ENCODE measurements at regions not wholly inside any gene's neighbourhood (a gene's known extent, or its start where the extent isn't known, plus 50 kb on each side); places are given as distances from the start of the nearest gene placed in this dataset.

DNA sequence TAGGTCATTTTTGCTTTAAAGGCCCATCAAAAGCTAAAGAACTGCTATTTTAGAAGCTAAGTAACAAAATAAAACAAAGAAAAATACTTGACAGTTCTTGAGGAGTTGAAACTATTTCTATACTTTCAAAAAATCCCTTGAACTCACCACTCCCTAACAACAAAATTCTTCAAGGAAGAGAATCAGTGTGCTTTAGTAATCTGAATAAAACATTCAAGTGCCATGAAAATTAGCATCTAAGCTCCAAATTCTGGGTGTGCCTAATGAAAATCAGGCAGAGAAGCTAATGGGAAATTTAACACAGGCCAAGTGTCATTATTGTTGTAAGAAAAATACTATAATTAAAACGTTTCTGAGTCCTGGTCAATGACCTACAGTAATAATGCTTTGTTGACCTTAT, 456.3 kb downstream of the ZEB2 start:
- no peak for DNase-seq

DNA sequence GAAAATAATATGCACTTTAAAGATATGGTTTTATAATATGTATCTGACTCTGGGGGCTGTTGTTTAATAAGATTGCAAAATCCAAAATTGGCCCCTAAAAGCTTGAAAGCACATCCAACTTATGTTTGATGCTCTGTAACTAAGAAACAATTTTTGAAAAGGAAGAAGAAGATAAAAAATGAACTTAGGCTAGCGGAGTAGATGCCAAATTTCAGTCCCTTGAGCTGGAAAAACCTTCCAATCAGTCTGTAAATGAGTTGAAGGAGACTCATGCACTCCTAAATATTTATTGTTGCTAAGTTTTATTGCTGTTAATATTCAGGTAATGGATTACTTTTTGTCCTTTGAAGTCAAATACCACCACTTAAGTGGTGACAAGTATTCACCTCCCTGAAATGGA, 465.0 kb downstream of the ZEB2 start:
- DNase-seq, result no peak

DNA sequence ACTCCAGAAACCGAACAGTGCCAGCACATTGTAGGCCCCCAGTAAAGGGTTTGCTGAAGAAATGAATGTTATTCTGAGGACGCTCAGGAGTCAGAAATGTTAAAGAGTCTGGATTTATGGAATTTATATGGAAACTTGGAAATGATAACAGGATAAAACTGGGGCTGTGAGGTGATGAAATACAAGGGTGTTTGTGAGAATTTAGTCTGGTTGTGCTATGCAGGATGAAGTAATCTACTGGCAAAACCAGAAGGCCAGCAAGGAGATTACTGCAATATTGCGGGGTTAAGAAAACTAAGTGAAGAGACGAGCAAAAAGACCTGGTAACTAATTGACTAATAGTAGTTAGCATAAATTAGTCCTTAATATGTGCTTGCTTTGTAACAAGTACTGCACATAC, 467.8 kb downstream of the ZEB2 start:
- DNase-seq, result no peak

DNA sequence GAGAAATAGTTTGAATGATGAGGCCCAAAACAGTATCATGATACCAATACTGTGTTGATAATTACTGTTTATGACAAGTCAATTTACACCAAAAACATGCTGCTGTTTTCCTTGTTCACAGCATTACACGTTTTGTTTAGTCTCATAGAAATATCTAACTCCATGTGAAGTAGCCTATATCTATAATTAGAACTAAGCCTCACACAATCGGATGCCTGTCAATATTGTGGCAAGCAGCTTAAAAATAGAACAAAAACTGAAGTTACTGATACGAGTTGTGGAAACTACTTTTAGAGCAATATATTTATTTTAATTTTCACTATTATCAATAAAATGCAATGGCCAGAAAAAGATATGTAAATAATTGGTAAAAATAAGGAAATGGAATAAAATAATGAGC, 470.8 kb downstream of the ZEB2 start:
- no peak for DNase-seq

DNA sequence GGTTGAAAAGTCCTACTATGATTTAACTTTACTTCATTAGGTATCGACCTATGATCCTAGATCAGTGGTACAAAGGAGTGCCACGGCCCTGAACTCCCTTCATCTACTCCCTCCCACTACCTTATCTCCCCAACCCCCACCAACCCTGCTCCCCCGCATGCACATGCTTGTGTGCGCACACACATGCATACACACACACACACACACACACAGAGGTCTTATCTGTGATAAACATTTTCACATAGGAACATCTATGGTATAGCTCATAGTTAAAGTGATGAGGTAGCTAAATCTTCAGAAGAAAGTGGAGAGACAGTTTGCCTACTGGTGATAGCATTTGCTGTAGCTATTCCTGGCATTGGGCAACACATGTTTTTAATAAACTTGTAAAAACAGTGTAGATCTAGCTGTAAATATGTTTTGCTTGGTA, 471.3 kb downstream of the ZEB2 start:
- no peak for DNase-seq

DNA sequence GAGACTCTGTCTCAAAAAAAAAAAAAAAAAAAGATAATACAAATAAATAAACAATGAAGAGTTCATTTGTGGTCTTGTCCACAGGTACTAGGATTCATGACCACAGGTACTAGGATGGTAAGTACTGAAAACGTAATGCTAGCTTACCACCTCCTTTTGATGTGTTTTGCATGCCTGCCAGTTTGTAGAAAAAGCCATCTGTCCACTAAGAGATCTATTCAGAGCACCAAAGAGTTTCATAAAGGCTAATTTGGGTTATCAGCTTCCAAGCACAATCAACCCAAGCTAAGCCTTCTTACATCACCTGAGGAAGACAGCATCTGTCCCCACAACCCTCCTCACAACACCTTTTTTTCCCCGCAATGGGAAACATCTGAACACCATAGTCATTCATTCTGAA, 477.2 kb downstream of the ZEB2 start:
- DNase-seq, result no peak

DNA sequence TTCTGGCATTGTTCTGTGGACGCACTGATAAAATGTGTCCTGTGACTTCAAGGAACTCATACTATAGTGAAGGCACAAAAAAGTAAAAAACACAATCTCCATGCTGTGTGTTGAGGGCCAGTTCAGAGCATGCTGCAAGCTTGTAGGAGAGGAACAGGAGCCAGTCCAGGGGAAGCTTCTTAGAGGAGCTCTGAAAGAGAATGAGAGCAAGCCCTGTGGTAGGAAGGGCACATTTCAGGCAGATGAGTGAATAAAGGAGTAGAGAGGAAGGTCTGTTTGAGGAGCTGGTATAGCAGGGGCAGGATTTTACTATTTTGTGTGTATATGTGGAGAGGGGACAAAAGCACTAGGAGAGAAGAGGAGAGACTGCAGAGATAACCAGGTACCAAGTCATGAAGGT, 478.3 kb downstream of the ZEB2 start:
- DNase-seq, result no peak

DNA sequence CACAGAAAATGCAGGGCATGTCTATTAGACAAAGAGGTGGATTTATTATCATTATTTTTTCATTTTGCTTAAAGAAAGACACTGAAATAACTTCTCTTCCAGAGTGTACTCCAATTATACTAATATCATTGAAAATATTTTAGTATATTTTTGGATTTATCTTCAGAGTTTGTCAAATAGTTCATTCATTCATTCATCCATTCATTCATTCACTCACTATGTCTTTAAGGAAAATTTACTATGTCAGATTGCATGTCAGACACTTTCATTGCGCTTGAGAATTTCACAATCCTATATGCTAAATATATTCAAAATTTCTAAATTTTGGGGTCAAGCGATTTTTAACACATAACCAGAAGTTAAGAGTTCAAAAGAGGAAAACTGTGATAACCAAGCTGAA, 479.1 kb downstream of the ZEB2 start:
- no peak for DNase-seq

DNA sequence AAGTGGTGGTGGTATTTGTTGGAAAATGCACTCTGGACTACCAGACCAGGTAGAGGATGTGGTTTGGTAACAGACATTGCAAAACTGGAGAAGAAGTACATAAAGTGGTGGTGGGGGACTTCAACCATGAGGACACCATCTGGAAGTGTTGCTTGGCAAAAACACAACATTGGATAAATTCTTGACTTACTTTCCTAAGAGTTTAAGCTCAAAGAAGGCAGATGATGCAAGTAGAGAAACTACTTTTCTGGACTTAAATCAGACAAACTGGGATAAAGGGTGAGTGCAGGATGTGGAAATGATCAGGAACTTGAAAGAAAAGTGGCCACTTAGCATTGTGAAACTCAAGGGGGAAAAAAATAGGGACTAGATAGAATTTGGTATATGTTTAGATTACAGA, 487.4 kb downstream of the ZEB2 start:
- DNase-seq, result no peak

DNA sequence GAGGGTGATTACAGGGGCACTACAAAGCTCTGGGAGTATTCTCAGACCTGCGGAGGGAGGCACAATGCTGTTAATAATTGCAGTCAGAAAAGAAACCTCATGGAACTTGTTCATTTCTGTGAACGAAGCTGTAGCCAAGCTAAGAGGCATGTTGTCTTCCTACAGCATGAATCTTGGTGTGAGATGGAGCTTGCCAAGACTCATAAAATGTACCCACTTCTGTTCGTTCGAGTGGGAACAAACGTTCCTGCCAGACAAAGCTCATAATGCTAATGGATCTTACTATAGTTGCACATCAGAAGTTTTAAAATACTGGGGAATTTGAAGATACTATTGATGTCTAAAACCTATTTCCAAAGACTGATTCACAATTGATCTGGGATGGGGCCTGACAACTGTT, 489.1 kb downstream of the ZEB2 start:
- DNase-seq, result no peak

DNA sequence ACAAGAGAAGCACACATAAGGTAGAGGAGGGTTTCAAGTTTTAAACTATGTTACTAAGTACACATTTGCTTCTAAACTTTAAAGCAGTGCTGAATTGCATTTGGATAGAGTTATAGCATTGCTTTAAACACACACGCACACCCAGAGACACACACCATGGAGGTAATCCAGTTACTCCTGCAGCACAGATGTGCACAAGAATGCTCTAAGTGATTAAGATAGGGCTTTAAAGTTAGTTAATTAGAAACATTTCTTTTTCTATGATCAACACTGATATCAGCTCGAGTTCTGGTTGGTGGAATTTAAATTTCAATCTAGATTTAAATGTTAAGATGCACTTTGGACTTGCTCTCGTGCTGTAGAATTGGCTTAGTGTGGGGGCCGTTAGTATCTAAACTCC, 492.3 kb downstream of the ZEB2 start:
- DNase-seq, result no peak

DNA sequence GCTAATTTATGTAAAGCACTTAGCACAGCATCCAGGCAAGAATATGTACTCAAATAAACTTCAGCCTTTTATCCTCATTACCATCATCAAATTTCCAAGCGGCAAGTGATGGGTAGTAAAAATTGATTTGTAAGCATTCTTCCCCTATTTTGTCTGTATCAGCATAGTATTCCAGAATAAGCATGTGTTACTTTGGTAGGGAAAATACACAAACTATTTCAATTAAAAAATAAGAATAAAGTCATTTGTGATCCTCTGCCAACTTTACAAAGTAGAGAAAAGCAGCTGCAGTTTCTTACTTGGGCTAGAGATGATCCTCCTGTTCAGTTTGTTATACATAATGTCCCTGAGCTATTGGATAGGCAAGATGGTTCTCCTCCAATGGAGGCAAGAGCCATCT, 493.2 kb downstream of the ZEB2 start:
- DNase-seq, result no peak

DNA sequence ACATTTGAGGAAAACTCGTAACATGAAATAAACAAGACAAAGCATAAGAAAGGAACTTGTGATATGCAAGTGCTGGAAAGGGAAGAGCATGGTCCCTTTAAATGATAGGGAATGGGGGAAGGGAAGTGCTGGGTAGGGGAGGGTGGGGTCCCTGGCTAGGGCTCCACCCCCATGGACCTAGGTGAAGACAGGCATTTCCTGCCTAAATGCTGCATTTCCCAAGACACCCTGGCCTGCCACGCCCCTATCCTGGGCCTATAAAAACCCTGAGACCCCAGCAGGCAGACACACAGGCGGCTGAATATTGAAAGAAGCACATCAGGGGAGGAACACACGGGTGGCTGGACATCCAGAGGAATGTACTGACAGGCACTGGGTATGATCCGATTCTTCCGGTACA, 499.9 kb downstream of the ZEB2 start:
- DNase-seq, result no peak

DNA sequence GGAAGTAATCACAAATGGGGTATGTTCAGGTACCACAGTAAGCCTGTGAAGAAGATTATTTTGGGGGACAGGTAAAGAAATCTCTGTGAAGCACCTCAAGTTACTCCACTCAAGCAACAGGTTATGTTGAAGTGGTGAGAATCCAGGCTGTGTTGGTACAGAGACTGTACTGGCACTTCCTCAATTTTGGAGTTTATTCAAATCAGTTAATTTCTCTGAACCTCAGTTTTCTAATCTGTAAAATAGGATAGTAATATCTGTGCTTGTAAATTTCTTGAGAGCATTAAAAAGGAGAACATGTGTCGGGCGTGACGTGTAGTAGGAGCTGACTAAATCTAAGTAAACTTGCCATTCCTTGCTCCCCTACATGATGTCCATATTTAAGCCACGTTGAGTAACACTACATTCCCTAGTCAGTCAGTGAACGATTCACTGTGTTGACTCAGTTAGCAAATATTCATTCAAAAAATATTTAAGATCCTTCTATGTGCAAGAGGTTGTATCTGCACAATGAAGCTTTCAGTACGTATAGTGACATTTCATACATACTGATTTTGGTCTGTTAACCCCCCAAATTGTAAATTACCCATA, 504.2 kb downstream of the ZEB2 start:
- DNase-seq, result no peak

DNA sequence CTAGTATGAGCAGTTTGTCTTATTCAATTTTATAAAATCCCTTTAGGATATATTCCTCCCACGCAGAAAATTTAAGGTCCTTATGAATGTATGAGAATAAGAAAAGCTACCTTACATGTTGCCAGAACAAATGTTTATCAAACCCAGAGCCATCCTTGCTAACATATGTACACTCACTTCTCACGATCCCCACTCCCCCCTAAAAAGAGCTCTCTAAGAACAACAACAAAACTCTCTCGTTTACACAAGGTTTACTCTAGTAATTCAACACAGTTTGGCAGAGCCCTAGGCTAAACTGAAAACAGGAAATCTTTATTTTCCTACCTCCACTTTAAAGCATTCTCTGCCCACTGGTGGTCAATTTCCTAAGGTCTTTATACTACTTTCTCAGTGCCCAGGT, 504.9 kb downstream of the ZEB2 start:
- DNase-seq, result no peak

DNA sequence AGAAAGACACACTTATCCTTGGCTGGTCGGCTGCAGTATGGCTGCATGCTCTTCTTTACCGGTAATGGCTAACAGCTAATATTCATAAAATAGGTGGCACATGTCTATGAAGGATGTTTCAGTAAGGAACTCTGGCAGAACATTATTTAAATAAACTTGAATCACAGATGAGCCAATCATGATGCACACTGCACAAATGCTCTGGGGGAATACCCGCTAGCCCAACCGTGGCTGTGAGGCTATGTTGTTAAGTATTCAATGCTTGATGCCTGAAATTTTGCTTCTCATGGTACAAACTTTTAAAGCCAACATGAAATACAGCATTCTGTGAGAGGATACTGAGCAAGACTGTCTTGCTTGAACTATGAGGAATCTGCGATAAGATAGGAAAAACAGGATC, 505.8 kb downstream of the ZEB2 start:
- DNase-seq, result no peak

DNA sequence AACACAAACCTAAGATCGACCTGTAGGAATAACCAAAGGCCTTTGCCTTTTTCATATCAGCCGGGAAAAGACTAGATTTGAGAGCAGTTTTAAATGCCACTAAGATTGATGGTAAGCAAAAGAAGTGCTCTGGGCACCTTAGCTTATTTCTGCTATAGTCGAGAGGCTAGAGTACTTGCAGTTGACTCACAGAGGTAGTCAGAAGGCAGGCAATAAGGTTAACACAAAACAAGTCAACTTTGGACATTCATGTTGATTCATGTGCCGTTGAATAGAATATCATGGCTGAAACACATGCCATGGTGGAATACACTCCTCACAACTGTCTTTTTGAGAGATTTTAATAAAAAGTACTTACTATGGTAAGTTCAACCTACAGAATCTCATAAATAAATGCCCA, 507.6 kb downstream of the ZEB2 start:
- DNase-seq, result no peak

DNA sequence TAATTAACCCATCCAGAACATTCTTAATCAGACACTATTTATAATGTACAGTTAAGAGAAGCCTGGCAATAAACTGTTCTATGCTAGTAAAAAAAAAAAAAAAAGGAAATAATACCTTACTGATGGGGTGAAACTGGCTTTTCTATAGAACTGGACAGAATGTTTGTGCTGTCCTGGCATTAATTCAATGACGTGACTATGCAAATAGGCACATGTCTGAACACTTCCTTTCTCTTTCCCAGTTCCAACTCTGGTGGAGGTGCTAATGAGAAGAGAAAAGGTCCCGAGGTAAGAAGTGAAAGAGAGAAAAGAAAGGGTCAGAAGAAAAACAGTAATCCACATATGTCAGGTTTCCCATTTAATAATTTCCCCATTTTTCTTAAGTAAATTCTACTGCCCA, 508.4 kb downstream of the ZEB2 start:
- no peak for DNase-seq

DNA sequence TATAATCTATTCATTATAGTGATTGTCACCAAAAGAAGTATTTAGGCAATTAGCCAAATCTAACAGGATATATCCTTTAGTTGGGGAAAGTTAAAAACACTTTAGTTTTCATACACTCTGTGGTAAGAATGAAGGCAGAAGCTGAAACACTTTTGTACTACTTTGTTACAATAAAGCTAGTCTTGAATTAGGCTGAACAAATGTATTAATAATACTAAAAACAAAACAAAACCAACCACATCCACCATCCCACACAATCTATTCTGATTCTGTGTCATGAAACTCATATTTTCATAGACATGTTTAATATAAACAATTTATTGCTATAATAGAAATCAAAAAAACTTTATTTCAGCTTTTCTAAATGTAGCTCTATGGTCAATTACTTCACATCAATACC, 508.8 kb downstream of the ZEB2 start:
- no peak for DNase-seq

DNA sequence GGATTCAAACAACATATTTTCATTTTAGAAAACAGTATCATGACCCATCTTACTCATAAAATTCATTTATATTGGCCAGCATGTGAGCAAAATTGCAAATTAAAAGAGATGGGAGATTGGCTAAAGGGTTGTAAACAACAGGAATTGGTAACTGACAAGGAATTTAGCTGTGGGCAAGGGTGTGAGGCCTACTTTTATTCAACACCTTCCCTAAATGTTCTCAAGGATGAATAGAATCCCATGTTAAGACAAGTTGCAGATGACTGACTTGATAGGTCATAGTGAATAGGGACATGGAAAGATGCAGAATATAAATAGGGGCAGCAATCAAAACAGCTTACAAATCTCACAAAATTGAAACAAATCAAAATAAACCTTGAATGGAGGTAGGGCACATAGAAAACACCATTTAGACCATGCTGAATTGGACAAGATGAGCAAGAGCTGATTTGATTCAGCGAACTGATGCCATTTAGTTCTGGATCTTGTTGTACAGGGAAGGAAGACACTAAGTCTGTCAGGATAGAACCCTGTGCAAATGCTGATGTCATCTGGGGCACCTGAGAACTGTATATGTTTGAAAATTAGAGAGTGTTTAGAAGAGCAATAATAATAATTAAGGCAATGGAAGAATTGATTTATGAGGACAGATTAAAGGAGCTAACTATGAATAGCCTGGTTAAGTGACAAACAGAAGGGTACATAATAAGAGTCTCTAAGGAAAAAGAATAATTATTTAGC, 509.7 kb downstream of the ZEB2 start:
- DNase-seq, result no peak

DNA sequence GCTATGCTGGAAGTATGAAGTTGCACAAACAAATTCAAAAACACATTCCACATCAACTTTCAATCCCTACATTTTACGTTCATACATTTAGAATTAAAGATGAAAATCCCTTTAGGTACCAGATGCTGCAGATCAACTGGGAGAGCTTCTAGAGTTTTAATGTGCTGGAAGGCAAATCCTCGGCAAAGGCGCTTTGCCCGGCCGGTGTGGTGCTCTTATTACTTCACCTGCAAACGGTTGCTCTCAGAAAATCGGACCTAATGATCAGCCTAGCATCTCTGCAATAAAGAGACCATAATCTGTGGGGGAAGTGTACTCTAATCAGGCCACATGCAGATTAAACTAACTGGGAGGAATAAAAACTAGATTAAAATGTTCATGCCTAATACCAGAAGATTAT, 513.8 kb downstream of the ZEB2 start:
- no peak for DNase-seq

DNA sequence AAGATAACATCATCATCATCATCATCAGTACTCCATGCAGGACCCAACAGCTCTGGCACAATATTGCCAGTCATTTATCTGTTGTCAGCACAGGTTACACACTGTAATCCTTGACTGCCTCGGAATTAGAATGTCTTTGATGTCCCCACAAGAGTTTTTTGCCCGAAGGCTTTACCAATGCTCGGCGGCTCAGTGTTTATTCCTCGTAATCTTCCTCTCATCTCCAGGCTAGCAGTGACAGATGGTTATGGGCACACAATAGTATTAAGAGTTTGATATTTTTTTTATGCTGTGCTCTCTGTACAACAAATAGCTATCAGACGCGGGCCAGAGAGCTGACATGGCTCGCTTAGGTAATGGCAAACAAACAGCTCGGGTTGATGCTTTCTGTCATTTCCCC, 515.2 kb downstream of the ZEB2 start:
- no peak for DNase-seq

DNA sequence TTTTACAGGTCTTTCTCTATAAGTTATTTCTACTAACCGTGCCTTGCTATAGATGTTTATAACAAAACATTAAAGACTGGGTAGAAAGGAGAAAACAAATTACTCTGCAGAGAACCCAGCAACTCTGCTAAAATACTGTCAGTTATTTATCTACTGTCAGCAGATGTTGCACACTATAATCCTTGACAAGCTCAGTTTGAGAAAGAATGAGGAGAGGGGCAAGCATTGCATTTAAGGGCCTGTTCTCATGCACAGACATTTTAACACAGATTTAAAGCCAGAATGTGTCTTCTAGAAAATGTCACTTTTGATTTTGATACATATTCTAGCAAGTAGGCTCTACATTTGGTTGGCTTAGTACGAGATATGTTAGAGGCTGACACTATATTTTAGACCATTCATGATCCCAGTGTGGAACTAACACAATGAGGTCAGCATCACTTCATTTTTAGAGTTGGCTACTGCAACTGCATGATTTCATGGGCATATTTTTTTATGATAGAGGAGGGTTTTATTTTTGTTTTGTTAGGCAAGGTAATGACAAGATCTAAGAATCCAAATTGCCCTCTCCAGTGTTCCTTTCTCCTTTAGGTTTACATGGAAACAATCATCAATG, 516.4 kb downstream of the ZEB2 start:
- no peak for DNase-seq

DNA sequence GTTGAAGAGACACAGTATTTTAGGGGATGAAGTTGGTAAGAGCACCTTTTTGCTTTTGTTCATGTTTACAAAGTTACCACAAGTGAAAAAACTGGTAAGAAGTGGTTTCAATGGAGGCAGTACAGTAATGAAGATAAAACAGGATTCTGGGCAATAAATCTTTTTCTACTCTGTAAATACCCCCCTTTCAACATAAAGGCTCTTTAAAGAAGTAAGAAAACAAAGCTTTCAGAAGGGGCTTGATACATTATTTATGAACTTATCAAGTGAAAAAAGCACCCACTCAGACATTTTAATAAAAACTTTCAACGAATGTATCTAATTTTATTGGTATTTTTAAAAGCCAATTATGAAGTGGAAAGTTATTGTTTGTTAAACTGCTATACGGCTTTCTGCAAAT, 522.9 kb downstream of the ZEB2 start:
- no peak for DNase-seq

DNA sequence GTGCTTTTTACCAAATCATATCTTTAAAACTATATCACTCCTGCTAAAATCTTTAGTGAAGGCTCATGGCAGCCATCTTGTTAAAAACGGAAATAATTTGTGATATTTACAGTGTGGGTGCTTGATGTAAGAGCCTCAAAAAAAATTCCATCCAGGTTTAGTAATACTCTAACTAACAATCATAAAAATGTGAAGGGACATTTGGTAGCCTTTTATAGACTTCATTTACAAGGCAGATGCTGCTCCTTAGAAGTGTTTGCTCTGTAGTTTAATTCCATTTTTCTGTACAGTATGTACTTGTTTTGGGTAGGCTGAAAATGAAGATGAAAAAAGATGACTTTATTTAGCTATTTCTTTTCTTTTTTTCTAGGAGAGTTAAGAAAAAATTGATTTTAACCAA, 525.0 kb downstream of the ZEB2 start:
- DNase-seq, result no peak
